ENCODE measurements at regions not wholly inside any gene's neighbourhood (a gene's known extent, or its start where the extent isn't known, plus 50 kb on each side); places are given as distances from the start of the nearest gene placed in this dataset.

- no peak for TF ChIP-seq CTCF (conservative IDR thresholded peaks at IDR 0.05; ENCODE audit: low read depth, low read length)
- TF ChIP-seq EZH2 (IDR thresholded peaks at IDR 0.05; ENCODE audit: borderline replicate concordance, low read depth, low read length, poor library complexity, severe bottlenecking), result no peak
Observed at GRCh38 chr16:22643886-22644285, 133.2 kb downstream of the NPIPB5 start.

Data from A673 (cell line).